DMS53 treated with DMSO at 0.1 percent for 48 hours (cell line): ENCODE measurements at regions not wholly inside any gene's neighbourhood (a gene's known extent, or its start where the extent isn't known, plus 50 kb on each side); places are given as distances from the start of the nearest gene placed in this dataset.
"Not testable (repeated sequence)": the region's sequence is repeated elsewhere in the genome, so short reads cannot be mapped to it uniquely, and the experiment has no call there.

Source experiments
- DNase-seq: peaks from one replicate; lab custom pipeline; 2025; ENCODE audit not compliant: unreplicated experiment; lab: John Stamatoyannopoulos, UW

DNA sequence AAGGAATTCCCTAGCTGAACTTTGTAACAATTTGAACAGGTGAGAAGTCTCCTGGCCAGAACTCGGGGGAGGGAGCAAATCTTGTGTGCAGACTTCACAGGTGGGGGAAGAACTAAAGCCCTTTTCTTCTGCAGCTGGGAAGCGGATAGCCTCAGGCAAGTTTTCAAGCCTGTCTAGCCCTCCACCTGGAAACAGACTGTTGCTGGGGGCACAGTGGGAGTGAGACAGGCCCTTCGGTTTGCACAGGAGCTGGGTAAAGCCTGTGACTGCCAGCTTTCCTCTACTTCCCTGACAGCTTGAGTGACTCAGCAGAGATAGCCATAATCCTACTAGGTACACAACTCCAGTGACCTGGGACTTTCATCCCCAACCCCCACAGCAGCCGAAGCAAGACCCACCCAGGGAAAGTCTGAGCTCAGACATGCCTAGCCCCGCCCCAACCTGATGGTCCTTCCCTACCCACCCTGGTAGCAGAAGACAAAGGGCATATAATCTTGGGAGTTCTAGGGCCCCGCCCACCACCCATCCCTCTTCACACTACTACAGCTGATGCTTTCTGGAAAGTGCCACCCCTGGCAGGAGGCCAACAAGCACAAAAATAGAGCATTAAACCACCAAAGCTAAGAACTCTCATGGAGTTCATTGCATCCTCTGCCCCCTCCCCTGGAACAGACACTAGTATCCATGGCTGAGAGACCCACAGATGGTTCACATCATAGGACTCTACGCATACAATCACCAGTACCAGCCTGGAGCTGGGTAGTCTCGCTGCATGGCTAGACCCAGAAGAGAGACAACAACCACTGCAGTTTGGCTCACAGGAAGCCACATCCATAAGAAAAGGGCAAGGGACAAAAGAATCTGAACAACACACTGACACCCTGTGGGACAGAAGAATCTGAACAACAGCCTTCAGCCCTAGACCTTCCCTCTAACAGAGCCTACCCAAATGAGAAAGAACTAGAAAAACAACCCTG lies 479.0 kb downstream of the RAP2B start:
- no peak for DNase-seq

- not testable (repeated sequence) for DNase-seq
These were observed 478.6 kb upstream of the ARHGEF26 start for GRCh38 chr3:153642576-153642975.

DNA sequence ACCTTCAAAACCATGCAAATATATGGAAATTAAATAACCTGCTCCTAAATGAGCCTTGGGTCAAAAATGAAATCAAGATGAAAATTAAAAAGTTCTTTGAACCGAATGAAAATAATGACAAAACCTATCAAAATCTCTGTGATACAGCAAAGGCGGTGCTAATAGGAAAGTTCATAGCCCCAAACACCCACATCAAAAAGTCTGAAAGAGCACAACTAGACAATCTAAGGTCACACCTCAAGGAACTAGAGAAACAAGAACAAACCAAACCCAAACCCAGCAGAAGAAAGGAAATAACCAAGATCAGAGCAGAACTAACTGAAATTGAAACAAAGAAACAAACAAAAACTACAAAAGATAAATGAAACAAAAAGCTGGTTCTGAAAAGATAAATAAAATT lies 477.7 kb upstream of the ARHGEF26 start:
- DNase-seq: not testable (repeated sequence)

DNA sequence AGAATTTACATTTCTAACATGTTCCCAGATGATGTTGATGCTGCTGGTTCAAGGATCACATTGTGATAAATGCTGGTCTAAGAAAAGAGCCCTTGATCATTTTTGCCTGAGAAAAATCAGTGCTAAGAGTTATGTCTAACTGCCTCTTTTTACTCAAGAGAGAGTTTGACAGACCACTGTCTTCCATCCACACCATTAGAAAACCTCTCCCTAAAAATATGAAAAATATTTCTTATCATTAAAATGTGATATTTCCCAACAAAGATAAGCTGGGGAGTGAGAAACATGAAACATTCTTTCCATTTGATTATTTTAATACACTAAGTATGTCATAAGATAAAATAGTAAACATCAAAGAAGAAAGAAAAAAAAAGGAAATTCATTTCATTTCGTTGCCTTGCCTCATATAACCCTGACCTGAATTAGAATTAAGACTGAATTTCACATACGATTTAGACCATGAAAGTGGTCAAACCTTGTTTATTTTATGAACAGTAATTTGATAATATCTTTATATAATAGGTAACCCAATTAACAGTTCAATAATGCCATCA lies 471.8 kb upstream of the ARHGEF26 start:
- no peak for DNase-seq

DNA sequence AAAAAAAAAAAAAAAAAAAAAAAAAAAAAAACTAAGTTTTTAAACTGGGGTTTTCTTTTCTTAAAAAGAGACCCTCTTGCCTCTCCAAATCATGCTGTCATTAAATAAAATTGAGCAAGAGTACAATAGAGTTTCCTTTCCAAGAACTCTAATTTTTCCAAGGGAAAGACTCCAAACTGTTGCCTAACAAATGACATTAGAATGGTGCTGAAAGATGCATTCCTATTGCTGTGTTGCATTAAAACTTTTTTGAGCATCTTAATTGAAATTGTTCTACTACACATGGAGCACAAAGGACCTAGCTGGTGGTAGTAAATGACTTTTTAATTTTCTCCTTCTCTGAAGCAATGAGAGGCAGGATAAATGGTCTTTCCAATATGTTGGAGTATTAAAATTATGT lies 469.1 kb upstream of the ARHGEF26 start:
- no peak for DNase-seq

DNA sequence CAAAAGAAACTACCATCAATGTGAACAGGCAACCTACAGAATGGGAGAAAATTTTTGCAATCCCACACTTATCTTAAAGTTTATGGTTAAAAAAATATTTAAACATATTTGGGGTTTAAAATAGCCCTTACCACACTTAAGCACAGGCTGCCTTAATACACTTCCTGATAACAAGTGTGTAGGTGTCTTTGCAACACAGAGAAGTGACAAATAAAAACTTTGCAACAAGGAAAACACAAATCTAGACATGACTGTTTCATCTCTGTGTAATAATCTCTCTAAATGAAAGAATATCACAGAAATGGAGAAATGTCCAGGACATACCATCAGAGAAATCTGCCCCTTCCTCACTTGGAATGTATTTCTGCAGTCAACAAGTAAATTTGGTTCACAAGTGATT lies 464.1 kb upstream of the ARHGEF26 start:
- DNase-seq: no peak

- DNase-seq: no peak
These were observed 463.7 kb upstream of the ARHGEF26 start for GRCh38 chr3:153657461-153657860.

GRCh38 chr3:153658136-153658535 lies 463.1 kb upstream of the ARHGEF26 start:
- no peak for DNase-seq

DNA sequence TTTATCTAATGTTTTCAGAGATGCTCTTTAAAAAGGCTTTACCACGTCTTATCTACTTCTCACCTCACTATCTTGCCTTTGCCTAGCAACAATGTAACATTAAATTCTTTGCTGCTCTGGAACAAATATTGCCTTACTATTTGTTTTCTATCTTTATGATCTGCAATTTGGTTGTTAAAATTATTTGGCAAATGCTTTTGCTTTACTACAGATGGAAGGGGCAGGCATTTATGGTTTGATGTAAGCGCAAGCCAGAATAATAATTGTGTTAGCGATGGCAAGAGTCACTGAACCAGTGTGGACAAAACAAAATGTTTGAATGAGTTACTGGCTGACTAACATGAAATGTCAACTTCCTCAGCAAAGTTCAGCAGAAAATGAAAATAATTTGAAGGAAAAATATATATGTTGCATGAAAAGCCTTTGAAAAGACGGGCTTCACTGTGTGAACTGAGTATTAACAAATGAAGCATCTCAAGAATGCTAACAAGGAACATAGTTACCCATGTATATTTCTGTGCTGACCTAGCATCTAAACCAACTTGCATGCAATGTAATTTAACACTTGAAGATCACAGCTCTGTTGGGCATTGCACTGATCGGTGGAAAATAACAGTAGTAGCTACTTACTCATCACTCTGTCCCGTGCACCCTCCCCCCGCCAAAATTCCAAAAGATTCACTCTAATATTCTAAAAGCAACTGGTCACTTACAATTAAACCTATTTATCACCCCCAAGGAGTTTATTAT lies 454.0 kb upstream of the ARHGEF26 start:
- DNase-seq: no peak

GRCh38 chr3:153669527-153669926 lies 451.7 kb upstream of the ARHGEF26 start:
- no peak for DNase-seq

- no peak for DNase-seq
These were observed 450.6 kb upstream of the ARHGEF26 start for GRCh38 chr3:153670577-153670976.

DNA sequence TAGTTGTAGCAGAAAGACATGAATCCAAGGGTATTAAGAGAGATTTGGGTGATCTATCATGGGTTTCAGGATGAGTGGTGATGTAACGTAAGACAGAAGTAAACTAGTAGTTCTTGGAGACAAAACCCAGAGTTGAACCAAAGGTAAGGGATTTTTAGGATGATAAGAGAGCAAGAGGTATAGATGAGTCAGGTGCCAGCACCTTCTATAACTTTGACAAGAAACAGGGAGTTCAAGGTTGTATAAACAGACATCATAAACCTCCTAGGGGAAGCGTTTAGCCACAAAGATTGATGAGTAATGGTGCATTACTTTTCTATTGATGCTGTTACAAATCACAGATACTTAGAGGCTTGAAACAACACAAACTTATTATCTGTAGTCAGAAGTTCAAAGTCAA lies 447.3 kb upstream of the ARHGEF26 start:
- no peak for DNase-seq

GRCh38 chr3:153679714-153680113 lies 441.5 kb upstream of the ARHGEF26 start:
- DNase-seq: no peak

DNA sequence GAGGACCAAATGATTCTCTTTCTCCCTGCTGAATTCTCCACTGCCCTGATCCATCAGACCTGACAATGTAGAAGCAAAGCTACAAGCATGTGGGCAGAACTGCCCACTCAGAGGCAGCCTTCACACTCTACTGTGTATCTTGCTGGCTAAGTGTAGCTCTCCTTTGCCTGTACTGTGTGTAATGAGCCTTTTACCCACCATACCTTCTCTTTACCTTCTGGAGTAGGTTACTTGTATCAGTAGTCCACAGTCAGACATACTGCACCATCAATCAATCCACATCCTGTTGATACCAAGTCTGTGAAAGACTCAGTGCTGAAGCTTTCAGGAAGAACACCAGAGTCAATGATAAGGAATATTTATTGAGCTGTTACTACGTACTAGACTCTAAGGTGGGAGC lies 440.7 kb upstream of the ARHGEF26 start:
- DNase-seq: no peak

DNA sequence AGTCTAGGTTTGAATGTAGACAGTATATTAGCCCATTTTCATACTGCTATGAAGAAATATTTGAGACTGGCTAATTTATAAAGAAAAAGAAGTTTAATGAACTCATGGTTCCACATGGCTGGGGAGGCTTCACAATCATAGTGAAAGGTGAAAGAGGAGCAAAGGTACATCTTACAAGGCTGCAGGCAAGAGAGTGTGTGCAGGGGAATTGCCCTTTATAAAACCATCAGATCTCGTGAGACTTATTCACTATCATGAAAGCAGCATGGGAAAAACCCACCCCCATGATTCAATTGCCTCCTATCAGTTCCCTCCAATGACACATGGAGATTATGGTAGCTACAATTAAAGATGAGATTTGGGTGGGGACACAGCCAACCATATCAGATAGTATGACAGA lies 440.1 kb upstream of the ARHGEF26 start:
- no peak for DNase-seq

DNA sequence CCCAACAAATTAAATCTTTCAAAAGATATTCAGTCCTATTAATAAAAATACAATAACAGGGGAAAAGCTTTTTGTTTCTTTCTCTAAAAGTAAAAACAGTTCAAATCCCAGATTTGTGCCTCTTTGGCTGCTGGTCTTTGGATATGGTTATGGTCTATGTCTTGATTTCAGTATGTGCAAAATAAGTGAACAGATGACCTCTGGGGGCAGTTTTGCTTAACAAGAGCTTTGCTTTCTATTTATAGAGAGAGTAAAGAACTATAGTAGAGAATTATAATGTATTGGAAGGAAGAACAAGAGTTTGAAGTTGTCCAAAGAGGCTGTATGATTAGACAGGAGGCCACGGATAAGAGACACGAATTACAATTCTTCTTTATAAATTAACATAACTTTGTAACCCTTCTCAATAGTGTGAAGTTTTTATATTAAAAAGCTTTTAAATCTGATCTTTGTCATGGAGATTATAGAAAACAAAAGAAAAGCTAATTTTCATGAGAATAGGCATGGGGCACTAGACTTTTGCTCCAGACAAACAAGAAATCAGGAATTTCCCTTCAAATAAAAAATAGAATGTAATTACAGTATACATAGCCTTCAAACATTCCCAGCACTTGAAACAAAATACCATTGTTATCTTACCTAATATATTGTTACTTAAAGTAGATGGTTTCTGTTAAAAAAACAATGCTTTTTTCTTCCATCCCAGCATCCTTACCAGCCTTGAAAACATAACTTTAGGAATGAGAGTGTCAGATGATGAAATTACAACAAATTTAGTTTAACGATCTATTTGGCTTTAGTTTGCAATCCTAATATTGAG lies 432.7 kb upstream of the ARHGEF26 start:
- no peak for DNase-seq

GRCh38 chr3:153693207-153693606 lies 428.0 kb upstream of the ARHGEF26 start:
- no peak for DNase-seq

GRCh38 chr3:153702106-153702505 lies 419.1 kb upstream of the ARHGEF26 start:
- no peak for DNase-seq

- DNase-seq: no peak
These were observed 417.1 kb upstream of the ARHGEF26 start for GRCh38 chr3:153704115-153704514.

DNA sequence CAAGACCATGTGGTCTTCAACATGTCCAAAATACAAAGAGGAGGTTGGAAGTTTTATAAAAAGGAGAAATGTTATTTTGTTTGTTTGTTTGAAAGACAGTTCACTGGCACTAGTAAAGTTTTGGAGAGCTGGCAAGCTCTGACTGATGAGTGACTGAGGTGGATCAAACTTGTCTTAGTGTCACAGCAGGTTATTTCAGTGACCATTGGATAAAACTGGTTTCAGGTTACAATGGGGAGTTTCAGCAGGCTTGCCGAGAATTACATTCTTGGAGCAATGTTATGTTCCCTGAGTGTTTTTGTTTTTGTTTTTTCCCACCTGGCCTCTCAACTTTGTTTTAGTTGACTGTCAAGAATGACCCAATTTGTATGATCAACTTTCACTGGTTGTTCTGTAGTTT lies 414.5 kb upstream of the ARHGEF26 start:
- DNase-seq: no peak

DNA sequence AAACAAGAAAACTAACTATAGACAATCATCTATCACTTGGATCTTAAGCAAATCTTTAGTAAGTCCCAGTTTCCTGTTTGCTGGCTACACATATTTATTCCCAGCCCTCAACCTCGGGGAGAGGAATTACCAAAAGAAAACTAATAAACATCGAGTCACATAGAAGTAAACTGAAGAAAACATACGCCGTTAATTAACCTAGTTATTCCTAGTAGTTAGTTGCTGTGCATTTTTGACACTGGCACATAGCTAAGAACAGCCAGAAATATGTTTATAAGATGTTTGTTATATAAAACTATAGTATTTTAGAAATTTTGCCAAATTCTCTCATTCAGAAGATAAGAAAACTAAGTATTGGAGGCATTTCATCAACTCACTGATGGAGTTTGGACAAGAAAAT lies 407.2 kb upstream of the ARHGEF26 start:
- DNase-seq: no peak
